GM23338 (cell line): ENCODE measurements at regions not wholly inside any gene's neighbourhood (a gene's known extent, or its start where the extent isn't known, plus 50 kb on each side); places are given as distances from the start of the nearest gene placed in this dataset.
"Not testable (repeated sequence)": the region's sequence is repeated elsewhere in the genome, so short reads cannot be mapped to it uniquely, and the experiment has no call there.

Source experiments
- ATAC-seq: fragments of 200-7000 bp; cut with Tn5 transposase; 3 replicates; pipeline ENCODE4 v1.9.1; 2020
- DNase-seq: peaks from one replicate; pipeline ENCODE4 v3.0.0-alpha.2; 2015; ENCODE audit warnings: low spot score
- H2AFZ ChIP-seq: fragments of 200-600 bp; sonication (generic); 2 replicates; pipeline ENCODE4 v1.8.0; 2016; ENCODE audit warnings: antibody characterized with exemption, mild to moderate bottlenecking, moderate library complexity
- H3F3A ChIP-seq: fragments of 200-600 bp; sonication (generic); replicated peaks from 2 replicates; pipeline ENCODE4 v1.8.0; 2017; ENCODE audit warnings: antibody characterized with exemption, mixed run types, low read depth
- H3K27ac ChIP-seq: fragments of 200-600 bp; sonication (generic); 2 replicates; pipeline ENCODE4 v1.6.1; 2016; ENCODE audit warnings: low read depth
- H3K27me3 ChIP-seq: fragments of 200-600 bp; sonication (generic); 2 replicates; pipeline ENCODE4 v1.8.0; 2016; ENCODE audit warnings: mild to moderate bottlenecking, mixed run types, moderate library complexity; ENCODE audit not compliant: insufficient read depth
- H3K36me3 ChIP-seq: fragments of 200-600 bp; sonication (generic); 2 replicates; pipeline ENCODE4 v1.8.0; 2016; ENCODE audit warnings: mild to moderate bottlenecking; ENCODE audit not compliant: insufficient read depth
- H3K4me1 ChIP-seq: fragments of 200-600 bp; sonication (generic); 2 replicates; pipeline ENCODE4 v1.8.0; 2016; ENCODE audit warnings: mild to moderate bottlenecking, moderate library complexity; ENCODE audit not compliant: insufficient read depth
- H3K4me2 ChIP-seq: fragments of 200-600 bp; sonication (generic); 2 replicates; pipeline ENCODE4 v1.7.1; 2017; ENCODE audit warnings: mixed run types
- H3K4me3 ChIP-seq: fragments of 200-600 bp; sonication (generic); 2 replicates; pipeline ENCODE4 v1.6.1; 2016; ENCODE audit warnings: mixed run types
- H3K79me2 ChIP-seq: fragments of 200-600 bp; sonication (generic); replicated peaks from 2 replicates; pipeline ENCODE4 v1.8.0; 2017; ENCODE audit warnings: mild to moderate bottlenecking; ENCODE audit not compliant: insufficient read depth
- H3K9me2 ChIP-seq: fragments of 200-600 bp; sonication (generic); 2 replicates; pipeline ENCODE4 v1.8.0; 2017; ENCODE audit not compliant: insufficient read depth
- H4K20me1 ChIP-seq: fragments of 200-600 bp; sonication (generic); replicated peaks from 2 replicates; pipeline ENCODE4 v1.8.0; 2017; ENCODE audit warnings: mild to moderate bottlenecking; ENCODE audit not compliant: insufficient read depth
- H3K27ac Mint-ChIP-seq: 2 replicates; pipeline ENCODE4 v1.8.0; 2020; ENCODE audit warnings: inconsistent platforms, mild to moderate bottlenecking, moderate library complexity, mixed read lengths
- H3K27me3 Mint-ChIP-seq: 3 replicates; pipeline ENCODE4 v1.8.0; 2022; ENCODE audit warnings: low read depth, mild to moderate bottlenecking, moderate library complexity, mixed read lengths, inconsistent platforms; ENCODE audit not compliant: insufficient read depth, poor library complexity
- H3K36me3 Mint-ChIP-seq: 3 replicates; pipeline ENCODE4 v1.8.0; 2021; ENCODE audit warnings: low read depth, mild to moderate bottlenecking, inconsistent platforms, moderate library complexity, mixed read lengths
- H3K4me1 Mint-ChIP-seq: 3 replicates; pipeline ENCODE4 v1.8.0; 2020; ENCODE audit warnings: mild to moderate bottlenecking, inconsistent platforms, mixed read lengths
- H3K4me3 Mint-ChIP-seq: 3 replicates; pipeline ENCODE4 v1.8.0; 2021; ENCODE audit warnings: moderate library complexity, mild to moderate bottlenecking, inconsistent platforms, mixed read lengths
- H3K9me3 Mint-ChIP-seq: 3 replicates; pipeline ENCODE4 v1.8.0; 2020; ENCODE audit warnings: moderate library complexity, mild to moderate bottlenecking, inconsistent platforms, mixed read lengths
- CTCF ChIP-seq, 2 experiments: fragments of 200-600 bp in 1 of 2; sonication (generic) in 1 of 2; conservative IDR thresholded peaks; 2 replicates each; pipeline versions ENCODE4 v1.5.1 to v1.6.1; 2016 to 2017; ENCODE audit warnings: antibody characterized with exemption in 2 of 2, low read depth in 2 of 2, mild to moderate bottlenecking in 2 of 2, moderate library complexity in 1 of 2
- EZH2 ChIP-seq: fragments of 200-600 bp; sonication (generic); IDR thresholded peaks from one replicate; pipeline ENCODE4 v1.8.0; 2017; ENCODE audit warnings: antibody characterized with exemption, mild to moderate bottlenecking, low read depth; ENCODE audit not compliant: unreplicated experiment
- EZH2phosphoT487 ChIP-seq: fragments of 200-600 bp; sonication (generic); IDR thresholded peaks from one replicate; pipeline ENCODE4 v1.8.1; 2018; ENCODE audit warnings: antibody characterized with exemption; ENCODE audit not compliant: unreplicated experiment
- JUNB ChIP-seq: IDR thresholded peaks from one replicate; pipeline ENCODE4 v1.6.1; 2016; ENCODE audit warnings: antibody characterized with exemption; ENCODE audit not compliant: unreplicated experiment
- ZNF331 ChIP-seq: fragments of 250-450 bp; sonication (Bioruptor Pico); IDR thresholded peaks from 2 replicates; pipeline ENCODE4 v1.5.0; 2020; ENCODE audit warnings: low read depth, mild to moderate bottlenecking, moderate library complexity
- ZNF462 ChIP-seq: fragments of 250-450 bp; sonication (Bioruptor Pico); IDR thresholded peaks from 2 replicates; pipeline ENCODE4 v1.5.0; 2020; ENCODE audit warnings: mild to moderate bottlenecking, moderate library complexity
- TF ChIP-seq, protein P1 (sequence below): IDR thresholded peaks from 2 replicates; pipeline ENCODE4 v1.6.1; 2016; ENCODE audit warnings: antibody characterized with exemption

GRCh38 chr20:30511322-30512030 lies 746.0 kb upstream of the DEFB115 start (continued):
- TF ChIP-seq ZNF331 (CRISPR knock-in tag) (no peak), JUNB (no peak), CTCF (conservative IDR thresholded peaks at IDR 0.05; ENCODE audit: low read depth in 2 of 2) (no peak), EZH2 (no peak), EZH2phosphoT487 (no peak)
- TF ChIP-seq, protein P1, sequence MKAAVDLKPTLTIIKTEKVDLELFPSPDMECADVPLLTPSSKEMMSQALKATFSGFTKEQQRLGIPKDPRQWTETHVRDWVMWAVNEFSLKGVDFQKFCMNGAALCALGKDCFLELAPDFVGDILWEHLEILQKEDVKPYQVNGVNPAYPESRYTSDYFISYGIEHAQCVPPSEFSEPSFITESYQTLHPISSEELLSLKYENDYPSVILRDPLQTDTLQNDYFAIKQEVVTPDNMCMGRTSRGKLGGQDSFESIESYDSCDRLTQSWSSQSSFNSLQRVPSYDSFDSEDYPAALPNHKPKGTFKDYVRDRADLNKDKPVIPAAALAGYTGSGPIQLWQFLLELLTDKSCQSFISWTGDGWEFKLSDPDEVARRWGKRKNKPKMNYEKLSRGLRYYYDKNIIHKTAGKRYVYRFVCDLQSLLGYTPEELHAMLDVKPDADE = no peak

- H3K9me3 Mint-ChIP-seq = peaks cover 44% of the 10 kb centered on the region
- Histone ChIP-seq H2AFZ (no peak overlapping the region), H3K79me2 (no peaks in the 10 kb centered on the region), H3K27ac (no peak overlapping the region), H3K4me3 (no peak overlapping the region), H4K20me1 (no peaks in the 10 kb centered on the region), H3F3A (no peaks in the 10 kb centered on the region), H3K4me1 (no peaks in the 10 kb centered on the region), H3K4me2 (no peak overlapping the region), H3K9me2 (no peaks in the 10 kb centered on the region), H3K27me3 (no peaks in the 10 kb centered on the region), H3K36me3 (no peaks in the 10 kb centered on the region)
- ATAC-seq (no peak), DNase-seq (no peak)
- H3K4me3 Mint-ChIP-seq = no peak overlapping the region
- no peaks in the 10 kb centered on the region for H3K4me1 Mint-ChIP-seq
- H3K36me3 Mint-ChIP-seq = peaks cover 16% of the 10 kb centered on the region
- H3K27me3 Mint-ChIP-seq = peaks cover 11% of the 10 kb centered on the region
- TF ChIP-seq ZNF462 (no peak), EZH2phosphoT487 (no peak)
- no peak overlapping the region for H3K27ac Mint-ChIP-seq
These were observed 744.3 kb upstream of the DEFB115 start for GRCh38 chr20:30513050-30513628.

DNA sequence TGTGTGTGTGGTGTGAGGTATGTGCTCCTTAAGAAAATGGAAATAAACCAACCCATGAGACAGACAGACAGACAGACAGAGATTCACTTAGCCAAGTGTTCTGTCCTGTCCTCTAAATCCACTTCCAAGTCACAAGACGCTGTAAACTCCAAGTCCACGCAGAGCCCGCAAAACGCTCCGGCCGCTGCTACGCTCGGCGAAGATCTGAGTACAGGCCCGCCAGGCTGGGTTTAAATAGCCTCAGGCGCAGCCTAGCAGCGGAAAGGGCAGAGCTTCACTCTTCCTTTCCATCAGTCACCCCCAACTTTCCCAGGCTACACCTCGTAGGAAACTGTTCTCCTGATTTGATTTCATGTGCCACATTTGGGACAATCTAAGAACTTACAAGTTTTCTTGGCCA lies 741.5 kb upstream of the DEFB115 start:
- H3K9me3 Mint-ChIP-seq = peaks cover 32% of the 10 kb centered on the region
- H3K27me3 ChIP-seq, H4K20me1 ChIP-seq, H3K9me2 ChIP-seq, ATAC-seq, H3K4me3 ChIP-seq, H3K4me1 Mint-ChIP-seq, H3K27ac ChIP-seq, H3K4me3 Mint-ChIP-seq, H3K36me3 ChIP-seq, H3F3A ChIP-seq, H3K27me3 Mint-ChIP-seq, DNase-seq, H3K27ac Mint-ChIP-seq, H3K4me1 ChIP-seq, H3K79me2 ChIP-seq, H3K4me2 ChIP-seq, H2AFZ ChIP-seq: not testable (repeated sequence)
- H3K36me3 Mint-ChIP-seq = peaks cover 12% of the 10 kb centered on the region
